ENCODE measurements at regions not wholly inside any gene's neighbourhood (a gene's known extent, or its start where the extent isn't known, plus 50 kb on each side); places are given as distances from the start of the nearest gene placed in this dataset.

DNA sequence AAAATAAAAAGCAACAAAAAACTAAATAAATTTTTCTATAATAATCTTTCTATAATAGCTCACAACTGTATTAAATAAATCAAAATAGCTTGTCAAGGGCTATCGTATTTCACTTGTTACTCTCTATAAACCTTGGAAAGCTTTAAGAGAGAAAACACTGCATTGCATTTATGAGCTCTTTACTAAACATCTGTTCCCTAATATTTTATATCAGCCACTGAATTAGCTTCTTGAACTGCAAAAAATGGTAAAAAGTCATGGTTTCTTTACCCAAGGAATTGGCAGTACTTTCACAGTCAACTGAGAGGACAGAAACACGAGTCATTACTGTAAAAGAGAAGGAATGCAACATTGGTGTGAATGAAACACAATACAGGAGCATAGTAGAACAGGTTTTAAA is 671.2 kb downstream of the PCDH18 start:
- FAIRE-seq (no peak), DNase-seq (ENCODE audit: low read depth in 1 of 2, low spot score in 1 of 2) (no peak), ATAC-seq (no peak)
- H3K4me1 ChIP-seq, result no peaks in the 10 kb centered on the region
- no peaks in the 10 kb centered on the region for H3K9me3 ChIP-seq
- no peak overlapping the region for H3K27ac ChIP-seq
- H3K4me3 ChIP-seq, result no peak overlapping the region
- ChIA-PET CTCF (no interaction called here), POLR2A (no interaction called here)
- 26% methylated on average over 2 of the region's 2 CpGs for WGBS (ENCODE audit: missing lambda C conversion rate)
- H3K4me2 ChIP-seq, result no peak overlapping the region
- TF ChIP-seq TFCP2L1 (CRISPR knock-in tag; IDR thresholded peaks at IDR 0.05) (no peak), USF2 (IDR thresholded peaks at IDR 0.05) (no peak), RCOR1 (IDR thresholded peaks at IDR 0.05; ENCODE audit: low read depth, low read length) (no peak), HOXB13 (CRISPR knock-in tag; IDR thresholded peaks at IDR 0.05; ENCODE audit: low read depth) (no peak), PHF8 (IDR thresholded peaks at IDR 0.05; ENCODE audit: borderline replicate concordance, low read depth) (no peak), EP300 (IDR thresholded peaks at IDR 0.05) (no peak), CBX8 (IDR thresholded peaks at IDR 0.05) (no peak), MAX (IDR thresholded peaks at IDR 0.05) (no peak), CEBPB (IDR thresholded peaks at IDR 0.05) (no peak), ZFP36 (IDR thresholded peaks at IDR 0.05; ENCODE audit: borderline replicate concordance, partially characterized antibody) (no peak), ZNF302 (CRISPR knock-in tag; IDR thresholded peaks at IDR 0.05) (no peak), RARB (CRISPR knock-in tag; IDR thresholded peaks at IDR 0.05) (no peak), FOXS1 (CRISPR knock-in tag; IDR thresholded peaks at IDR 0.05) (no peak), SMC3 (IDR thresholded peaks at IDR 0.05) (no peak)
- TF ChIP-seq, protein P1, sequence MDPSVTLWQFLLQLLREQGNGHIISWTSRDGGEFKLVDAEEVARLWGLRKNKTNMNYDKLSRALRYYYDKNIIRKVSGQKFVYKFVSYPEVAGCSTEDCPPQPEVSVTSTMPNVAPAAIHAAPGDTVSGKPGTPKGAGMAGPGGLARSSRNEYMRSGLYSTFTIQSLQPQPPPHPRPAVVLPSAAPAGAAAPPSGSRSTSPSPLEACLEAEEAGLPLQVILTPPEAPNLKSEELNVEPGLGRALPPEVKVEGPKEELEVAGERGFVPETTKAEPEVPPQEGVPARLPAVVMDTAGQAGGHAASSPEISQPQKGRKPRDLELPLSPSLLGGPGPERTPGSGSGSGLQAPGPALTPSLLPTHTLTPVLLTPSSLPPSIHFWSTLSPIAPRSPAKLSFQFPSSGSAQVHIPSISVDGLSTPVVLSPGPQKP (IDR thresholded peaks at IDR 0.05; ENCODE audit: low read depth, low read length), result no peak
- TF ChIP-seq, protein P2, sequence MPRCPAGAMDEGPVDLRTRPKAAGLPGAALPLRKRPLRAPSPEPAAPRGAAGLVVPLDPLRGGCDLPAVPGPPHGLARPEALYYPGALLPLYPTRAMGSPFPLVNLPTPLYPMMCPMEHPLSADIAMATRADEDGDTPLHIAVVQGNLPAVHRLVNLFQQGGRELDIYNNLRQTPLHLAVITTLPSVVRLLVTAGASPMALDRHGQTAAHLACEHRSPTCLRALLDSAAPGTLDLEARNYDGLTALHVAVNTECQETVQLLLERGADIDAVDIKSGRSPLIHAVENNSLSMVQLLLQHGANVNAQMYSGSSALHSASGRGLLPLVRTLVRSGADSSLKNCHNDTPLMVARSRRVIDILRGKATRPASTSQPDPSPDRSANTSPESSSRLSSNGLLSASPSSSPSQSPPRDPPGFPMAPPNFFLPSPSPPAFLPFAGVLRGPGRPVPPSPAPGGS (IDR thresholded peaks at IDR 0.05), result no peak

DNA sequence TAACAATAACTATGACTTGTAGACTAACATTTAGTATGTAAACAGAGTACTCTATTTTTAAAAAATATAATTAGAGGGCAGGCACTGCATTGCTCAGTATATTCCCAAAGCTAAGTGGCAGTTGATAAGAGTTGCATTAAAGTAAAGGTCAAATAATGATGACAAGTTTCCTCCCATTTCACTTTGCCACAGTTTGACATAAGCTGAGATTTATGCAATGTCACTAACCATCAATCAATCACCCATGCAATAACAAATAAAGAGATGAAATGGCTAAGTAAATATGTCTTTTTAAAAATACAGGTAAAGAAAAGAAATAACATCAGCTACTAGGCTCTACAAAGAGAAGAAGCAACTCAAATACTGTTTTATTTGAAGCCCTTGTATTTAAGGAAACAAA is 673.4 kb downstream of the PCDH18 start:
- Histone ChIP-seq H3K4me1 (no peaks in the 10 kb centered on the region), H3K9me3 (no peaks in the 10 kb centered on the region), H3K27ac (no peak overlapping the region), H3K4me3 (no peak overlapping the region), H3K4me2 (no peak overlapping the region)
- TF ChIP-seq MYC (IDR thresholded peaks at IDR 0.05; ENCODE audit: borderline replicate concordance, low read length) (no peak), HES2 (IDR thresholded peaks at IDR 0.05) (no peak), NFE2L2 (conservative IDR thresholded peaks at IDR 0.05; ENCODE audit: low read length) (no peak), RCOR1 (IDR thresholded peaks at IDR 0.05; ENCODE audit: low read depth, low read length) (no peak), HDAC2 (IDR thresholded peaks at IDR 0.05) (no peak), MAFK (IDR thresholded peaks at IDR 0.05; ENCODE audit: partially characterized antibody) (no peak), FOSB (CRISPR knock-in tag; IDR thresholded peaks at IDR 0.05) (no peak), ZFP36 (IDR thresholded peaks at IDR 0.05; ENCODE audit: borderline replicate concordance, partially characterized antibody) (no peak), RFX5 (IDR thresholded peaks at IDR 0.05) (no peak), CBX2 (IDR thresholded peaks at IDR 0.05; ENCODE audit: borderline replicate concordance, low read depth) (no peak), EP300 (IDR thresholded peaks at IDR 0.05) (no peak)
- FAIRE-seq (no peak), DNase-seq (ENCODE audit: low read depth in 1 of 2, low spot score in 1 of 2) (no peak), ATAC-seq (no peak)
- POLR2A ChIA-PET, result no interaction called here
- CTCF ChIA-PET, result no interaction called here

Measured in A549 (cell line).